A549 (cell line): ENCODE measurements at regions not wholly inside any gene's neighbourhood (a gene's known extent, or its start where the extent isn't known, plus 50 kb on each side); places are given as distances from the start of the nearest gene placed in this dataset.
A peak's percentile ranks its signal among the peaks of the same experiment; 100 is the strongest.

Experiments
- BCL3 ChIP-seq: fragments of >200 bp; sonication (Bioruptor Twin); formaldehyde crosslinking; IDR thresholded peaks from 3 replicates; pipeline ENCODE4 v1.6.1; 2016
- CBX2 ChIP-seq: fragments of 200-600 bp; sonication (generic); IDR thresholded peaks from 2 replicates; pipeline ENCODE4 v1.6.1; 2016; ENCODE audit warnings: low read depth, mild to moderate bottlenecking, borderline replicate concordance
- CBX8 ChIP-seq: fragments of 200-600 bp; sonication (generic); IDR thresholded peaks from 2 replicates; pipeline ENCODE4 v1.6.1; 2016
- CEBPB ChIP-seq, 2 experiments: fragments of >200 bp in 1 of 2; sonication (Bioruptor Twin) in 1 of 2; formaldehyde crosslinking in 1 of 2; IDR thresholded peaks; 2 replicates each; pipeline ENCODE4 v1.6.1; 2012 to 2016
- CHD4 ChIP-seq: fragments of 200-600 bp; sonication (generic); IDR thresholded peaks from 2 replicates; pipeline ENCODE4 v1.6.1; 2016; ENCODE audit warnings: antibody characterized with exemption, mild to moderate bottlenecking, borderline replicate concordance
- CTCF ChIP-seq: fragments of >200 bp; sonication (Bioruptor Twin); formaldehyde crosslinking; IDR thresholded peaks from 3 replicates; pipeline ENCODE4 v1.5.1; 2016
- EHF ChIP-seq: fragments of 250-450 bp; sonication (Bioruptor Pico); IDR thresholded peaks from 2 replicates; pipeline ENCODE4 v1.5.0; 2020; ENCODE audit warnings: mild to moderate bottlenecking
- ELK1 ChIP-seq: fragments of 150-350 bp; IDR thresholded peaks from 2 replicates; pipeline ENCODE4 v1.6.1; 2014; ENCODE audit warnings: low read depth, mild to moderate bottlenecking, low read length
- EP300 ChIP-seq, 2 experiments: fragments of >200 bp; sonication (Bioruptor Twin); formaldehyde crosslinking; IDR thresholded peaks; 2 replicates in 1 of 2; 3 replicates in 1 of 2; pipeline ENCODE4 v1.6.1; 2016 to 2017
- ESRRA ChIP-seq: fragments of 150-350 bp; IDR thresholded peaks from 2 replicates; pipeline ENCODE4 v1.6.1; 2014; ENCODE audit warnings: mild to moderate bottlenecking, low read length, borderline replicate concordance
- FOSB ChIP-seq: fragments of 250-450 bp; sonication (Bioruptor Pico); IDR thresholded peaks from 2 replicates; pipeline ENCODE4 v1.5.0; 2020; ENCODE audit warnings: mild to moderate bottlenecking, moderate library complexity
- FOSL2 ChIP-seq, 2 experiments: fragments of 450-650 bp in 1 of 2; fragments of >200 bp in 1 of 2; sonication (Bioruptor Twin) in 1 of 2; formaldehyde crosslinking; IDR thresholded peaks; 2 replicates each; pipeline versions ENCODE4 v1.5.0 to v1.6.1; 2016 to 2020; ENCODE audit warnings: mild to moderate bottlenecking in 1 of 2, moderate library complexity in 1 of 2
- FOXS1 ChIP-seq: fragments of 250-450 bp; sonication (Bioruptor Pico); IDR thresholded peaks from 2 replicates; pipeline ENCODE4 v1.5.0; 2020; ENCODE audit warnings: mild to moderate bottlenecking, moderate library complexity
- GATA3 ChIP-seq: IDR thresholded peaks from 2 replicates; pipeline ENCODE4 v1.6.1; 2012; ENCODE audit warnings: borderline replicate concordance
- HES2 ChIP-seq: fragments of >200 bp; sonication (Bioruptor Twin); formaldehyde crosslinking; IDR thresholded peaks from 2 replicates; pipeline ENCODE4 v1.6.1; 2016
- HOXB5 ChIP-seq: fragments of 250-450 bp; sonication (Bioruptor Pico); IDR thresholded peaks from 2 replicates; pipeline ENCODE4 v1.5.0; 2020; ENCODE audit warnings: mild to moderate bottlenecking, moderate library complexity
- JUN ChIP-seq, 2 experiments: fragments of >200 bp; sonication (Bioruptor Twin); formaldehyde crosslinking; IDR thresholded peaks; 2 replicates in 1 of 2; 3 replicates in 1 of 2; pipeline ENCODE4 v1.6.1; 2016 to 2017
- JUNB ChIP-seq: fragments of >200 bp; sonication (Bioruptor Twin); formaldehyde crosslinking; IDR thresholded peaks from 2 replicates; pipeline ENCODE4 v1.6.1; 2016
- KDM1A ChIP-seq: fragments of 200-600 bp; sonication (generic); IDR thresholded peaks from 2 replicates; pipeline ENCODE4 v1.6.1; 2016; ENCODE audit warnings: low read depth, mild to moderate bottlenecking
- MAX ChIP-seq: IDR thresholded peaks from 2 replicates; pipeline ENCODE4 v1.6.1; 2012
- MAZ ChIP-seq: fragments of 150-350 bp; IDR thresholded peaks from 2 replicates; pipeline ENCODE4 v1.6.1; 2014; ENCODE audit warnings: antibody characterized with exemption, low read depth, low read length, borderline replicate concordance
- NPAS2 ChIP-seq: fragments of 250-450 bp; sonication (Bioruptor Pico); IDR thresholded peaks from 2 replicates; pipeline ENCODE4 v1.8.0; 2022; ENCODE audit warnings: mild to moderate bottlenecking, moderate library complexity, borderline replicate concordance
- POLR2AphosphoS2 ChIP-seq: conservative IDR thresholded peaks from 2 replicates; pipeline ENCODE4 v1.6.1; 2012; ENCODE audit warnings: low read length, improper control_type of control experiment, inconsistent platforms
- RAD21 ChIP-seq, 2 experiments: fragments of >200 bp in 1 of 2; sonication (Bioruptor Twin) in 1 of 2; formaldehyde crosslinking in 1 of 2; IDR thresholded peaks in 1 of 2; conservative IDR thresholded peaks in 1 of 2; 2 replicates in 1 of 2; 3 replicates in 1 of 2; pipeline ENCODE4 v1.6.1; 2012 to 2018; ENCODE audit warnings: inconsistent platforms in 1 of 2
- REST ChIP-seq: fragments of 200-600 bp; sonication (generic); IDR thresholded peaks from 2 replicates; pipeline ENCODE4 v1.6.1; 2016; ENCODE audit warnings: antibody characterized with exemption, mild to moderate bottlenecking, moderate library complexity
- RFX5 ChIP-seq: fragments of 450-650 bp; IDR thresholded peaks from 2 replicates; pipeline ENCODE4 v1.7.1; 2014; ENCODE audit warnings: antibody characterized with exemption, mild to moderate bottlenecking, moderate library complexity
- SREBF2 ChIP-seq: fragments of 450-650 bp; IDR thresholded peaks from 2 replicates; pipeline ENCODE4 v1.6.1; 2014; ENCODE audit warnings: mild to moderate bottlenecking, moderate library complexity
- ZFP36 ChIP-seq: fragments of 450-650 bp; IDR thresholded peaks from 2 replicates; pipeline ENCODE4 v1.6.1; 2014; ENCODE audit warnings: borderline replicate concordance; ENCODE audit not compliant: partially characterized antibody

GRCh38 chr4:74632634-74633033 is 161.7 kb downstream of the BTC start (continued):
- TF ChIP-seq NPAS2 (CRISPR knock-in tag), result no peak
- TF ChIP-seq CBX2, result no peak
- no peak for TF ChIP-seq RFX5
- peak; percentile 68 to 82; a peak in 4 of 5 replicates for TF ChIP-seq JUN (IDR thresholded peaks at IDR 0.05)
- TF ChIP-seq GATA3, result peak; percentile 86
- no peak for TF ChIP-seq ZFP36
- no peak for TF ChIP-seq HES2
- TF ChIP-seq POLR2AphosphoS2, result no peak
- no peak for TF ChIP-seq ELK1
- no peak for TF ChIP-seq KDM1A
- TF ChIP-seq EP300 (IDR thresholded peaks at IDR 0.05), result peak; percentile 45 to 86; a peak in 3 of 5 replicates
- TF ChIP-seq HOXB5 (CRISPR knock-in tag), result no peak
- no peak for TF ChIP-seq CBX8
- TF ChIP-seq RAD21 (conservative IDR thresholded peaks at IDR 0.05 in 1 of 2, IDR thresholded peaks at IDR 0.05 in 1 of 2), result peak in 1 of 2 experiments; percentile 2; a peak in 2 of 5 replicates
- TF ChIP-seq SREBF2, result no peak
- no peak for TF ChIP-seq FOSL2 (IDR thresholded peaks at IDR 0.05)
- TF ChIP-seq FOSL2 (CRISPR knock-in tag; IDR thresholded peaks at IDR 0.05), result peak; percentile 63
- TF ChIP-seq EHF (CRISPR knock-in tag), result no peak
- peak; percentile 81 to 90 for TF ChIP-seq CEBPB (IDR thresholded peaks at IDR 0.05)
- TF ChIP-seq MAZ, result no peak
- no peak for TF ChIP-seq CTCF
- TF ChIP-seq REST, result no peak
- no peak for TF ChIP-seq FOXS1
- no peak; the same call in 1 of the 2 replicates for TF ChIP-seq MAX
- TF ChIP-seq ESRRA, result no peak
- no peak for TF ChIP-seq CHD4
- TF ChIP-seq JUNB, result peak; percentile 65
- no peak for TF ChIP-seq FOSB
- TF ChIP-seq BCL3, result peak; percentile 61; the same call in 1 of the 3 replicates
- TF ChIP-seq, all 56 proteins: peak for 8
